Sciatic nerve (tissue), 2 donors: ENCODE measurements at regions not wholly inside any gene's neighbourhood (a gene's known extent, or its start where the extent isn't known, plus 50 kb on each side); places are given as distances from the start of the nearest gene placed in this dataset.

Source experiments
- ATAC-seq: fragments of 200-7000 bp; cut with Tn5 transposase; one replicate; pipeline ENCODE4 v1.9.1; 2020; ENCODE audit warnings: mild to moderate bottlenecking, moderate library complexity
- DNase-seq: peaks from one replicate; pipeline ENCODE4 v3.0.0-alpha.2; 2020; ENCODE audit warnings: low spot score
- intact Hi-C: fragments of 100-400 bp; cut with DNase I; formaldehyde crosslinking; loops from one replicate; pipeline ENCODE4 v1.14.2; 2022
- donor health status: DM: no; HTN: no; CAD: no.
- donor health status: DM: no; HTN: no; CAD: no.

GRCh38 chr15:70206668-70207067 is 109.0 kb upstream of the TLE3 start:
- DNase-seq (no peak), ATAC-seq (no peak)
- intact Hi-C loops: no loop called here

- ATAC-seq: no peak
- intact Hi-C loops: no loop called here
- no peak for DNase-seq
These were observed 106.9 kb upstream of the TLE3 start for GRCh38 chr15:70204652-70205051.

GRCh38 chr15:70203981-70204560 is 106.4 kb upstream of the TLE3 start:
- ATAC-seq (no peak), DNase-seq (no peak)
- intact Hi-C loops: no loop called here

GRCh38 chr15:70202756-70203155 is 105.0 kb upstream of the TLE3 start:
- ATAC-seq (no peak), DNase-seq (no peak)
- intact Hi-C loops: no loop called here

GRCh38 chr15:70201425-70201775 is 103.7 kb upstream of the TLE3 start:
- ATAC-seq (no peak), DNase-seq (no peak)
- intact Hi-C loops: no loop called here

DNA sequence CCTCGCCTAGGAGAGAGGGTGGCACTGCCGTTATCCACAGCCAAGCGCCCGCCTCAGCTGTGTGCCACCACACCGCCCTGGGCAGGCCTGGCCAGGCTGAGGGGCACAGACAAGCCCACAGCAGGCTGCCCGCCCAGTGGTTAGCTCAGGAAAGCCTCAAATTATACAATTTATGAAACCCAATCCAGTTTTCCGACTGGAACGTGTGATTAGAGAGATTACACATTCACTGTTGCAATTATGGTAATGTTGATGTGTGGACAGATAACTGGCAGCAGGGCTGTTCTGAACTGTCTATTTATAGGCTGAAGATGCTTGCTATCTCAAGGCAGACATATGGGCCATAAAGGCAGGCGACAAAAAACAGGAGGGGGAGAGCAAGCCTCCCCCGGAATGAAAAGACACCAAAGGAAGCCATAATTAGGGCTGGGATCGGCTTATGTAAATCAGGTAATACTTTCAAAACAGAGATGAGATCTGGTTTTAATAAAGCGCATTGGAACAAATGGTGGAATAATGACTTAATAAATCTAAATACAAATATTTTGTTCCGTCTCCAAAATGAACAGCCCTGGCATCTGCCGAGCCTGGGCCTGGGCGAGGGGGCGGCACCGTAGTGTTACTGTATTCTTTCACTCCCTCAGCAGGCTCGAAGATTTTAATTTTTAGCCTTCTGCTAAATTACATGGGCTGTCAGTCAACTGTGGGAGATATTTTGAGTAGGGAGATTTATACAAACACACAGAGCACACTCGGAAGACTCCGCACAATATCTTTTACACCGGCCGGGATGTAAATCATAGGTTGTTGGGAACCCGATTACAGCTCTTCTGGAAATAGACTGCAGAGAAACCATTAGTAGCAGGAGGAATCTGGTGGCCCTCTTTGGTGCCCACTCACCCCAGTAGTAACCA is 103.1 kb upstream of the TLE3 start:
- no peak for DNase-seq
- ATAC-seq: no peak
- intact Hi-C loops: no loop called here

DNA sequence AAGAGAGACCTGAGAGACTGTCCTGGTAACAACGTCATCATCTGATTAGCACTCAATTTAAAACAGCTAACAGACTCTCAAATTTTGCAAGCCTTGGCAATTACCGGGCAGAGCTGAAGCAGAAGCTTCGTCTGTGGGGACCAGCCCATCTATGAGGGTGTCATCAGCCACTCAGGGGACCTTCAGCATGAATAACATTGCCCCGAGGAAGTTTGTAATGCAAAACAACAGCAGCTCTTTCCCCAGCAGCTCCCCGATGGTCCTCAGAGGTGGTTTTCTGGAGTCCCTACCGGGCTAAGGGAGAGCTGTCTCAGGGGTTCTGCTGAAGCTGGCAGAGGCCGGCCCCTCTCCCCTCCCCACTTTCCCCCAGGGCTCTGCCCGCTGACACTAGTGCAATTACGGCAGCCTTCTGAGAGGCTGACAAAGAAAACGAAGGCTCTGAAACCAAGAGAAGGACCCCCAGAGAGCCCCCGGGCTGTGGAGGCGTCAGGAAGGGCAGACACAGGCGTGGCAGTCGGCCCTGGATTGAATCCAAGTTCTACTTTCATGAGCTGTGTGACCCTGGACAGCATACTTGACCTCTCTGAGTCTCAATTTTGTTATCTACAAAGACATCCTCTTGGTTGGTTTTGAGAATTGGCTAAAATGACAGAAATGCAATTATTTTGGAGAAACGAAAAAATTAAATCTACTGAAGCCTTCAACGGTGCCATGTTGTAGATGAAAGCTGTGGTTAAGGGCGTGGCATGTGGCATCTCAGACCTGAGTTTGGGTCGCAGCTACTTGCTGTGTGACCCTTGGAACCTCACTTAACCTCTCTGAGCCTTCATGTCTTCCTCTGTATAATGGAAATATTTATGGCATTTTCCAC is 102.1 kb upstream of the TLE3 start:
- DNase-seq: peak; percentile 48
- no peak for ATAC-seq
- intact Hi-C loops: no loop called here

DNA sequence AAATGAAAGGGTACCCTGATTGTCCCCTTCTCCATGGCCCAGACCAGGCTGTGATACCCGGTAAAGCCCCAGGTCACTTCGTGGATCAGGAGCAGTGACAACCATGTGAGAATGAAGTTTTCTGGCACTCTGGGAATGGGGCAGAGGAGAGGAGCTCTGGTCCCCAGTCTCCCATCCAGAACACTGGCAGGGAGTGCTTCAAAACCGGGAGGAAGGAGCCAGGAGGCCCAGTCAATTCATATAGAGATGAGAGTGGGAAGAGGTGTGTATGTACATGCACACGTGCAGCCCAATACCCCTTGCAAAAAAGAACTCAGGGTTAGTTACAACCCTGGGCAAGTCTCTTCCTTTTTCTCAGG is 101.4 kb upstream of the TLE3 start:
- ATAC-seq (no peak), DNase-seq (no peak)
- intact Hi-C loops: no loop called here

DNA sequence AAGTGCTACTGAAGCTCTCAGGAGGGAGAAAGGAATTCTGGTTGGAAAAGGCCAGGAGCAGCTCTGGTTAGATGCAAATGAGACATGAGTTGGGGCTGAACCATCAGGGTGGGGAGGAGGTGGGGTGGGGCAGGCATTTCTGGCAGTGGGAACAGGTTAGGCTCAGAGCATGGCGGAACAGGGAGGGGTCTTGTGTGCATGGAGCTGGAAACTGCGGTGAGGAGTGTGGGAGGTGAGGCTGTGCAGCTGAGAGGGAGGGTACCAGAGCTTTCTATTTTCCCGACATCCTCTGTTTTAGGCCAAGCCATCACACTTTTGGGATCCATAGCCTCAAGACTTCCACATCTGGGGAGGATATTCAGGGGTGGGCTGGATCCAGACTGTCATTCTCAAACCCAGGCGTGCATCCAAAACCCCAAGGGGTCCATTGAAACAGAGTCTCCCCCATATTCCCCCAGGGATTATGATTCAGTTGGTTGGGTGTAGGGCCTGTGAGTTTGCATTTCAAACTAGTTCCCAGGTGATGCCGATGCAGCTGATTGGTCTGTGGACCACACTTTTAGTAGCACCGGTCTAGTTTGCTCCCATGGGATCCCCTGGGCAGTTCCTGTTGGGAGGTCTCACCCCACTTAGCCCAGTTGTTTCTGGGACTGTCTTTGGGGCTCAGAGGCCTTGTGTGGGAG is 100.9 kb upstream of the TLE3 start:
- peak; percentile 16 for ATAC-seq
- intact Hi-C loops: no loop called here
- DNase-seq: no peak

DNA sequence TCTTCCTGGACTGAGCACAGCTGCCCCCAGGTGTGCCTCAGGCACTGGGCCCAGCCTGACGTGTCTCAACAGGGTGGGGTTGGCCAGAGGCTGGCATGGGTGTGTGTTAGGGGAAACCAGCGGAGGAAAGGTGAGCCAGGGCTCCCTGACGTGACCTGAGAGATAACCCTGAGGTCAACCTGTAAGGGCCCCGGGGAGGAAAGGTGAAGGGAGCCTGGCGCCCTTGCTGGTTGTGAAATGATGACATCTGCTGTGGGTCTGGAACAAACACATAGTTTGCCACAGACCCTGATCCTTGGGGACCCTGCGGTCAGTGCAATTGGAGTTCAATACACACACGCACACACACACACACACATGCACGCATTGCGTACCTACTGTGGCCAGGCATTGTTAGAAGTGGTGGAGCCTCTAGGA is 100.2 kb upstream of the TLE3 start:
- intact Hi-C loops: no loop called here
- peak; percentile 56 for ATAC-seq
- no peak for DNase-seq

DNA sequence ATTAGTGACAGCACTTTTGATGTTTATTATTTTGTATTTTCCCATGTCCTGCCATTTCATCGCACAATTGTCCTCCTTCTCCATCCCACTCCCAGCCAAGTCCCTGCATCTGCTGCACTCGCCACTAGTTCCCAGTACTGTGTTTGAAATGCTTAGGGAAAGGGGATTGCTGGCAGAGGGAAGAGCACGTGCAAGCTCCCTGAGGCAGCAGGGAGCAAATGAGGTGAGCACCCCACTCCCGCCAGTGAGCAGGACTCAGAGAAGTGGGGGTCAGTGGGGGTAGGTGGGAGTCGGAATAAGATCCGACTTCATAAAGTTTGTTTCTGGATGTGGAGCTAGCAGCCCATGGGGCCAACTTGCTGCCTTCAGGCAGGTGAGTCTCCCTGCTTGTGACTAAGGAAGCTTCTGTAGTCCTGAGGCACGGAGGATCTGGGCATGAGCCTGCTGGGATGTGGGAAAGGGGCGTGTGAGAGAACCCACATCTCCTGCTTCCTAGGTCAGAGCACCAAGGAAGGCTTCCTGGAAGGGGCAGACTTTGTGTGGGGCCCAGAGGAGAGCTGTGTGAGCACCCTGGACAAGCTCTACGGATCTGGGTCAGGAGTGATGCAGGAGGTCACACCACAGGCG is 99.7 kb upstream of the TLE3 start:
- ATAC-seq (no peak), DNase-seq (no peak)
- intact Hi-C loops: no loop called here

GRCh38 chr15:70196372-70197316 is 98.9 kb upstream of the TLE3 start:
- no peak for DNase-seq
- intact Hi-C loops: no loop called here
- ATAC-seq: peak; percentile 25

DNA sequence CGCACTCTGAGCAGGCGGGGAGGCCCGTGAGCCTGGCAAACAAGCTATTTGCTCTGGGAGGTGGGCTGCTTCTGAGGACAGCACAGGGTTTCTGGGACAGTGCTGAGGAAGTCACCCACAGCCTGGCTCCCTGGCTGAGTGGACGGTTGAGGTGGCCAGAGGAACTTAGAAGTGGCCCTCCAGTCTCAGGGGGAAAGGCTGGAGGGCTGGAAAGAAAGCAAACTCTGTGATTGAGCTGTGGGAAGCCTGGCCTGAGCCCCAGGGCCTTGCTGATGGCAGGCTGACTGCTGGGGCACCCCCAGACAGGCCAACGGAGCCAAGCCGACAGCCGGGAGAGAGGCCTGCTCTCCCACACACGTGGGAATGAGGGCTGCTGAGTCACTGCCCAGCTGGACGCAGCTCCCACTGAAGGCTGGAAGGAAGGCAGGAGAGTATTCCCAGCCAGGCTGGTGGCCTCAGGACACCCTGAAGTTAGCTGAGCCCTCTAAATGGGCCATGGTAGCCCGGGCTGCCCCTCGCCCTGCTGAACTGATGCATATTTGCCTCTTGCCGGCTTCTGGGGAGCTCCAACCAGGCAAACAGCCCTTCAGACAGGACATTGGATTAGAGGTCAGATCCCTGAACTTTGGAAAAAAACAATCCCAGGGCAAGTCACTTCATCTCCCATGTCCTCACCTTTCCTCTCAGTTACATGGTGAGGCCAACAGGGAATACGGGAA is 98.0 kb upstream of the TLE3 start:
- ATAC-seq: peak; percentile 90
- intact Hi-C loops: no loop called here
- DNase-seq: peak; percentile 87

- no peak for DNase-seq
- intact Hi-C loops: no loop called here
- no peak for ATAC-seq
These were observed 97.5 kb upstream of the TLE3 start for GRCh38 chr15:70195171-70195570.

DNA sequence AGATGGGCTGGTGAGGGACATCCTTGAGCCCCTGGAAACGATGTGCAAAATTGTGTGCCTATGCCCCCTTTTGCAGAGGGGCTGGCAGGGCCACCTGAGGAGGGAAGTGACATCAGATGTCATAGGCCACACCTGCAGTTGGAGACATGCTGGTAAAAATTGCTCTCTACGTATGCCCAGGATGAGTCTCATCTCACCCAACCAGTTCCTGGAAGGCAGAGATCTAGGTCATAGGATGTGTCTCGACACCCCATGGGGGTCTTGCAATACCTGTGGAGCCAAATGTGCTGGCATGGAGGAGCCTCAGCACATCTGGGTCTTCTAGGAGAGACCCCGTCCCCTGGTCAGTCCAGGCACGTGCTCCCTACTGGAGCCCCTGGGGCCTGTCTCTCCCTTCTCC is 96.5 kb upstream of the TLE3 start:
- intact Hi-C loops: no loop called here
- ATAC-seq (no peak), DNase-seq (no peak)

GRCh38 chr15:70193734-70194133 is 96.0 kb upstream of the TLE3 start:
- intact Hi-C loops: no loop called here
- ATAC-seq: no peak
- no peak for DNase-seq

- intact Hi-C loops: no loop called here
- no peak for DNase-seq
- no peak for ATAC-seq
These were observed 94.8 kb upstream of the TLE3 start for GRCh38 chr15:70192490-70192889.
